GM18502 (cell line): ENCODE measurements at regions not wholly inside any gene's neighbourhood (a gene's known extent, or its start where the extent isn't known, plus 50 kb on each side); places are given as distances from the start of the nearest gene placed in this dataset.
"Not testable (repeated sequence)": the region's sequence is repeated elsewhere in the genome, so short reads cannot be mapped to it uniquely, and the experiment has no call there.

Experiments
- ATAC-seq: cut with Tn5 transposase; IDR thresholded peaks from one replicate; pipeline ENCODE4 v1.9.1; 2021; ENCODE audit warnings: mild to moderate bottlenecking; ENCODE audit not compliant: unreplicated experiment, poor library complexity

- ATAC-seq: no peak
Observed at GRCh38 chr9:88596376-88596775, 61.4 kb downstream of the NXNL2 start.

- no peak for ATAC-seq
Observed at GRCh38 chr9:88604836-88605511, 70.0 kb downstream of the NXNL2 start.

- ATAC-seq: no peak
Observed at GRCh38 chr9:88605512-88606362, 70.8 kb downstream of the NXNL2 start.

- no peak for ATAC-seq
Observed at GRCh38 chr9:88614359-88614758, 79.4 kb downstream of the NXNL2 start.

GRCh38 chr9:88623698-88624097 lies 88.7 kb downstream of the NXNL2 start:
- no peak for ATAC-seq

GRCh38 chr9:88628114-88628513 lies 93.1 kb downstream of the NXNL2 start:
- ATAC-seq: no peak

GRCh38 chr9:88628811-88629210 lies 93.8 kb downstream of the NXNL2 start:
- no peak for ATAC-seq

- ATAC-seq: not testable (repeated sequence)
Observed at GRCh38 chr9:88630574-88630973, 95.6 kb downstream of the NXNL2 start.

- no peak for ATAC-seq
Observed at GRCh38 chr9:88635151-88635550, 100.2 kb downstream of the NXNL2 start.

- no peak for ATAC-seq
Observed at GRCh38 chr9:88641456-88642240, 106.7 kb downstream of the NXNL2 start.

- no peak for ATAC-seq
Observed at GRCh38 chr9:88642336-88642735, 107.4 kb downstream of the NXNL2 start.

GRCh38 chr9:88643931-88644330 lies 109.0 kb downstream of the NXNL2 start:
- ATAC-seq: no peak

GRCh38 chr9:88645172-88645878 lies 110.3 kb downstream of the NXNL2 start:
- no peak for ATAC-seq

GRCh38 chr9:88645879-88646199 lies 110.9 kb downstream of the NXNL2 start:
- ATAC-seq: no peak

GRCh38 chr9:88646539-88647300 lies 111.7 kb downstream of the NXNL2 start:
- ATAC-seq: no peak

- ATAC-seq: no peak
Observed at GRCh38 chr9:88651682-88652633, 117.0 kb downstream of the NXNL2 start.

GRCh38 chr9:88652876-88653275 lies 117.9 kb downstream of the NXNL2 start:
- ATAC-seq: no peak

GRCh38 chr9:88653406-88653805 lies 118.4 kb downstream of the NXNL2 start:
- no peak for ATAC-seq

GRCh38 chr9:88653911-88654310 lies 118.9 kb downstream of the NXNL2 start:
- ATAC-seq: no peak
